ENCODE measurements at regions not wholly inside any gene's neighbourhood (a gene's known extent, or its start where the extent isn't known, plus 50 kb on each side); places are given as distances from the start of the nearest gene placed in this dataset.

- intact Hi-C loops (cut with micrococcal nuclease): no loop called here
- no peaks in the 10 kb centered on the region for H3K36me3 ChIP-seq (replicated peaks in 1 of 2; ENCODE audit: control insufficient read depth in 1 of 2, insufficient read depth in 2 of 2, low read length in 2 of 2)
- peaks cover 25 to 66% of the 10 kb centered on the region in 2 donors for H3K9me3 ChIP-seq (replicated peaks in 1 of 2; ENCODE audit: control insufficient read depth in 1 of 2, insufficient read depth in 1 of 2, low read length in 2 of 2)
- H2AFZ ChIP-seq (ENCODE audit: insufficient read depth, low read depth, low read length, poor library complexity, severe bottlenecking): no peak overlapping the region
- Mint-ChIP-seq H3K27me3 (ENCODE audit: low read depth in 3 of 3) (peaks cover 0 to 4% (median 0%) of the 10 kb centered on the region in 3 donors), H3K27ac (no peak overlapping the region), H3K4me1 (no peaks in the 10 kb centered on the region), H3K36me3 (no peaks in the 10 kb centered on the region), H3K4me3 (no peak overlapping the region), H3K9me3 (peaks cover 11 to 44% (median 31%) of the 10 kb centered on the region in 7 donors)
- H3K27ac ChIP-seq (ENCODE audit: low read depth in 1 of 2, low read length in 2 of 2): no peak overlapping the region
- DNase-seq: no peak
- H3K4me3 ChIP-seq (replicated peaks in 1 of 3; ENCODE audit: low read depth in 2 of 3, low read length in 3 of 3): no peak overlapping the region
- no peak for TF ChIP-seq CTCF (IDR thresholded peaks at IDR 0.05)
- no peak overlapping the region for H3K4me2 ChIP-seq (replicated peaks; ENCODE audit: extremely low read depth, low read length, poor library complexity, severe bottlenecking)
- H3K27me3 ChIP-seq (ENCODE audit: control insufficient read depth in 2 of 2, insufficient read depth in 2 of 2, low read length in 2 of 2): no peaks in the 10 kb centered on the region
- no peaks in the 10 kb centered on the region for H3K79me2 ChIP-seq (ENCODE audit: insufficient read depth, low read length)
- WGBS (ENCODE audit: insufficient coverage): 78% methylated on average over 7 of the region's 14 CpGs
- no peaks in the 10 kb centered on the region for H4K20me1 ChIP-seq (ENCODE audit: insufficient read depth, low read length)
- no peak overlapping the region for H3K9ac ChIP-seq (ENCODE audit: insufficient read depth, low read length, poor library complexity, severe bottlenecking)
- no peaks in the 10 kb centered on the region for H3K4me1 ChIP-seq (ENCODE audit: control insufficient read depth in 1 of 2, insufficient read depth in 2 of 2, low read length in 2 of 2)
Observed at GRCh38 chr5:2867373-2867933, 116.0 kb upstream of the IRX2 start.

- H2AFZ ChIP-seq (ENCODE audit: insufficient read depth, low read depth, low read length, poor library complexity, severe bottlenecking): no peak overlapping the region
- no peaks in the 10 kb centered on the region for H3K36me3 ChIP-seq (replicated peaks in 1 of 2; ENCODE audit: control insufficient read depth in 1 of 2, insufficient read depth in 2 of 2, low read length in 2 of 2)
- H3K4me2 ChIP-seq (replicated peaks; ENCODE audit: extremely low read depth, low read length, poor library complexity, severe bottlenecking): no peak overlapping the region
- H3K4me1 ChIP-seq (ENCODE audit: control insufficient read depth in 1 of 2, insufficient read depth in 2 of 2, low read length in 2 of 2): no peaks in the 10 kb centered on the region
- intact Hi-C loops (cut with micrococcal nuclease): no loop called here
- H3K9me3 ChIP-seq (replicated peaks in 1 of 2; ENCODE audit: control insufficient read depth in 1 of 2, insufficient read depth in 1 of 2, low read length in 2 of 2): peaks cover 25 to 72% of the 10 kb centered on the region in 2 donors
- Mint-ChIP-seq H3K9me3 (peaks cover 11 to 49% (median 32%) of the 10 kb centered on the region in 7 donors), H3K4me1 (no peaks in the 10 kb centered on the region), H3K27me3 (ENCODE audit: low read depth in 3 of 3) (peaks cover 0 to 4% (median 0%) of the 10 kb centered on the region in 3 donors), H3K36me3 (no peaks in the 10 kb centered on the region), H3K4me3 (no peak overlapping the region), H3K27ac (no peak overlapping the region)
- 86% methylated on average over 17 of the region's 27 CpGs for WGBS (ENCODE audit: insufficient coverage)
- no peaks in the 10 kb centered on the region for H4K20me1 ChIP-seq (ENCODE audit: insufficient read depth, low read length)
- H3K9ac ChIP-seq (ENCODE audit: insufficient read depth, low read length, poor library complexity, severe bottlenecking): no peak overlapping the region
- TF ChIP-seq CTCF (IDR thresholded peaks at IDR 0.05): no peak
- H3K4me3 ChIP-seq (replicated peaks in 1 of 3; ENCODE audit: low read depth in 2 of 3, low read length in 3 of 3): no peak overlapping the region
- H3K27ac ChIP-seq (ENCODE audit: low read depth in 1 of 2, low read length in 2 of 2): no peak overlapping the region
- no peak for DNase-seq
- H3K79me2 ChIP-seq (ENCODE audit: insufficient read depth, low read length): no peaks in the 10 kb centered on the region
- no peaks in the 10 kb centered on the region for H3K27me3 ChIP-seq (ENCODE audit: control insufficient read depth in 2 of 2, insufficient read depth in 2 of 2, low read length in 2 of 2)
Observed at GRCh38 chr5:2866662-2867372, 115.3 kb upstream of the IRX2 start.
